DMS79 treated with DMSO at 0.1 percent for 48 hours (cell line): ENCODE measurements at regions not wholly inside any gene's neighbourhood (a gene's known extent, or its start where the extent isn't known, plus 50 kb on each side); places are given as distances from the start of the nearest gene placed in this dataset.

Experiments used
- DNase-seq: peaks from one replicate; lab custom pipeline; 2025; lab: John Stamatoyannopoulos, UW

DNA sequence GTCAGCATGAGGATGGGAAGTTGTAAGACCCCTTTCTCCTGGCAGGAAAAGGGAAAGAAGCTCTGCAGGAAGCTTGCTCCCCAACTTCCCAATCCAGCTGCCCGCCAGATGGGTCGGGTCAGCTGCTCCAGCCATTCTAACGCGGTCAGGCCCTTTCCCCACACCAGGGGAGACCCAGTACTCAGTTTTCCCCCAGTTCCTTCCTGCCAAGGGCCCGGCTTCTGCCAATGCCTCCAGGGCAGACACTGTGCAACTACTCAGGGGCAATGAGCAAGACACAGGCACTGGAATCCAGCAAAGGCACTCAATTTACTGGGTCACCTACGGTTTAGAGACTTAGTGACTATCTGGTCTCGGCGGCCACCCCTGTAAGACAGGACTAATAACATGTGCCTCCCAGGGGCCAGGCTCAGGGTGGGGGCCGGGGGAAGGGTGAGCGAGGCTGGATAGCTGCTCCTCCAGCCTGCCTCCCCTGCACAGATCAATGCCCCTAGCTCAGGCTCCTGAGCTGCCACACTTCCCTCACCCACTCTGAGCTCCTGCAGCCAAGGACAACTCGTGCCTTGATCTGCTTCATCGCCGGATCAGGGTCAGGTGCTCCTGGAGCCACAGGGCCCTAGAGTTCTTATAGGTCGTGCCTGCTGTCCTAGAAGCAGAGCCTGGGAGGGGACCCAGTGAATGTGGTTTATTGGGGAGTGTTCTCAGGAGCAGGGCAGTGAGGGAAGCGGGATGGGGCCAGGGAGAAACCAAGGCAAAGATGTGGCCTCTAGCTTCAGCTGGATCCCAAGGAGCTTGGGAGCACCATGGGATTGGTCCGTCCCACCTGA lies 171.1 kb downstream of the ZFP36L2 start:
- DNase-seq, result no peak

DNA sequence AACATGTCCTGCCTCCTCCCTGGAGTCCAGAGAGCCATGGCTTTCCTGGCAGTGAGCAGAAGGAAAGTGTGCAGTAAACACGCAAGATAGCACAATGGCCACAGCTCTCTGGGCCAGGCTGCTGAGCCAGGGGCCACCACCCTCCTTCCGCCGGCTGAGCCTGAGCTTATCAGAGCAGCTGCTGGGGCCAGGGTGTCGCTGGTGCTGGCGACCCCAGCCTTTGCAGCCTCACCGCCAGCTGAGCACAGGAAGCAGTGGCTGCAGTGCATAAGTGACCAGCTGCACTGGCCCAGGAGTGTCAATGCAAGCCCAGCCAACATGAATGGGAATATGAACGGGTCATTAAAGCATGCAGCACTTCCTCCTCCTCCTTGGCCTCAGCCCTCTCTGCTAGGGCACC lies 172.0 kb downstream of the ZFP36L2 start:
- no peak for DNase-seq

DNA sequence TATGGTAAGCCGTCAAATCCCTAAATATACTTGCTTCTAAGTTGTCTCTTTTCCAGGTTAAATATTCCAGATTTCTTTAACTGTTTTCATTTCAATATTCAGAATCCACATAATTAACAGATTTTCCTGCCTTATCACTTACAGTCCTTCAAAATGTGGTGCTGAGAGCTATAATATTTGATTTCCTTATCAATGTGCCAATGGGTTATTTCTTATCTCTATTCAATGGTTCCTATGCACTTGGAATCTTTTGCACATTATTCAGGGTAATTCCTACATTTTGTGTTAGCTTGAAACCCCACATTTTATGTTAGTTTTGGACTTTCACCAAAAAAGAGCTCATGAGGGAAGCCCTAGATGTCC lies 173.5 kb downstream of the ZFP36L2 start:
- no peak for DNase-seq

DNA sequence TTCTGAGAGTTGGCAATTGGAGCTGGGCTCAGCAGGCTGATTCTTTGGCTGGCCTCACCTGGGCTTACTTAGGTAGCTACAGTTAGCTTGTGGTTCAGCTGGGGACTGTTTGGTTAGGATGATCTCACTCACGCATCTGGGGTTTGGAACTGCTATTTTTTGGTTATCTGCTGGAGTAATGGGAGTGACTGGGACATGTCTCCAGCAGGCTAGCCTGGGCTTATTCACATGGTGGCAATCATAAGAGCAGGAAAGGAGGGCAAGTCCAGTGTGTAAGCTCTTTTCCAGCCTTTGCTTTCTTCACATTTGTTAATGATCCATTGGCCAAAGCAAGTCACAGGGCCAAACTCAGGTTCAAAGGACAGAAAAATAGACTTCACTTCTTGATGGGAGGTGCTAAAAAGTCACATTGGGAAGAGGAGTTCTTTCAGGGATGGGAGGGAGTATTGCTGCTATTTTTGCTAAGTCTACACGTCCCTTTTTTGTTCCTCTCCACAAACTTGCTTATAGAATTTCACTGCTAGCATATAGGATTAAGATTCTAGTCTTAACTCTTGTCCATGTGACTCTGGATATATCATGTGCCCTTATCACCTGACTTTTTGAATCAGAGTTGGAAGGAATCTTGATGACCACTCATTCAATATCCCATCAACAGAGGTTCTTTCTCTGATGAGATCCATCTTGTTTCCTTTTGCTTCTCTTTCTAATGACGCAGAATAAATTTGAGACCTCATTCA lies 174.0 kb downstream of the ZFP36L2 start:
- DNase-seq, result no peak

DNA sequence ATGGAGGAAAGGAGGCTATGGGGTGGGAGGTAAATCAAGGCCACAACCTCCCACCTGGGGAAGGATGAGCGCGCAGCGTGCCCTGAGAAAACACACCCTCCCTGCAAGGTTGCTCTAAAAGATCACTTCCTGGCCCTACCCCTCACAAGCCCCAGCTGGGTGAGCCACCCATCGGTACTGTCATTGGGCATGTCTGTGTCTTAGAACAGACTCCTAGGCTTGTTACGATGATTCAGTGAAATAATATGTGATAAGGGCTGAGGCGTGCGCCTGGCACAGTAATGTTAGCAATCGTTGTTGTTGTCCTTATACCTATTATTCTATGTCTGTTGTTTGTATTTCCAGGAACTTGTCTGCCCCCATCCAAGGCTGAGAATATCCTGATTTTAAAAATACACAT lies 175.1 kb downstream of the ZFP36L2 start:
- no peak for DNase-seq

DNA sequence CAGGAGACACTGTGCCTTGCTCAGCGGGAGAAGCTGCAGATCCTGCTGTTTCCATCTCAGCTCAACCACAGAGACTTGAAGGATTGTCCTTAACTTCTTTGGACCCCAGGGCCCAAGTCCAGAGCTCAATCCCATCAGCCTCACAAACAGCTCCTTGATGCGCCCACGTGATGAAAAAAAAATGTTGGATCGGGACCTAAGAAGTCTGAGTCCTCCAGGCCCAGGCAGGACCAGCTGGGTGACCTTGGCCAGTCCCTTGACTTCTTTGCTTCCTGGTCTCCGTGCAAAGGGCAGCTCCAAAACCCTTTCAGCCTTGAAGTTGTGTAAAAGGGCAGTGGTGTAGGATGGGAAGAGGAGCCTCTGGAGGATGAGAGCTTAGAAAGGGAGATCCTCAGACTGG lies 175.5 kb downstream of the ZFP36L2 start:
- DNase-seq, result no peak

DNA sequence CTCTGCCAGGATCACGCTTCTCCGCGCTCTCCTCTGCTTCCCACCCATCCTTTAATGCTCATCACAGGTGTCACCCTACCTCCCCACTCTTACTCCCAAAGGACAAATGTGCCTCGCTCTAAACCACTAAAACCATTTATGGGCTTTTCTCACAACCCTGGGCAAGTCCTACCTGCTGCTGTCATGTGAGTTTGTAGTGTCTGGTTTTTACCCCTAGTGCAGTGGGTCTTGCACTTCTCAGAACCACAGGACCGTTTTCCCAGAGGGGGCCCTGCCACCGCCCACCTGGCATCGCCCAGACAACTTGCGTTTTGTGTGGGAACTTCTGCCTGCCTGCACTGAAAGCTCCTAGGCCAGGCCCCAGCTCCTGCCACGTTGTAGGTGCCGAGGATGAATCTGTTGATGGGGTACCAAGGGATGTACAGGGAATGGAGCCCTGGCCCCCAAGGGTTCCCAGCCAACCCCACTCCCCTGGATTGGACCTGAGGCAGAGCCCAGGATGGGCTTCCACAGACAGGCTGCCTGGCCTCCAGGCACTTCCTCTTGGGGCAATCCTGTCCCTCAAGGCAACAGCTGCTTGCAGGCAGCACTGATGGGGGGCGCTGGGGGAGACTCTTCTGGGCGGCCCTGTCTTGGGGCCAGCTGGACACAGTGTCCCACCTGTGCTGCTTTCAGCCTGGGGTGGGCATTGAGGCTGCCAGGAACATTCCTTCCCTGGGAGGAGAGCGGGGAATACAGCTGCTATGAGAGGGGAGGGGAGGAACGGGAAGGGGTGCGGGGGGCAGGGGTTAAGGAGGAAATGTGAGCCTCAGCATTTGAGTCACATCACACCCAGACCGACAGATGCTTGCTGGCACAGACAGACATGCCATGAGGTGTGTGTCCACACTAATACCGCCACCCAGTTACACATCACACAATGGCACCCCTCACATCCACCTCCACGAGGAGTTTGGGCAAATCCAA lies 176.3 kb downstream of the ZFP36L2 start:
- DNase-seq, result no peak

DNA sequence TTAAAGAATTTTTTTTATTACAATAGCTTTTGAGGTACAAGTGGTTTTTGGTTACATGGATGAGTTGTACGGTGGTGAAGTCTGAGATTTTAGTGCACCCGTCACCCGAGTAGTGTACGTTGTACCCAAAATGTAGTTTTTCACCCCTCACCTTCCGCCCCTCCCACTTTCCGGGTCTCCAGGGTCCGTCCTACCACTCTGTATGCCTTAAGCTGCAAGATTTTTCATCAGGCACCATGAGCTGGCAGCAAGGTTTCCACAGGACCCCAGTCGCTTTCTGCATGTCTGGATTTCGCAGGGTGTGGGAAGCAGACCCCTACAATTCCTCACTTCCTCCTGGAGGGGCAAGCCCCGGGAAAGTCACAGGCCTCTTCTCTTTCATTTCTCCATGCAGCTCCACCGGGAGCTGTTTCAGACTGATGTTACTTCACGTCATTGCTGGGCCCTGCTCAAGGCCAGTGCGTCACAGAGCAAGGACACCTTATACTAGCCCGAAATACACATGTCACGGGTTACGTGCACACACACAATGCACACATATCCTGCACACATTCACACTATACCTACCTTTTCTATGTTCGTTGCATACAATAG lies 179.1 kb downstream of the ZFP36L2 start:
- DNase-seq, result no peak

DNA sequence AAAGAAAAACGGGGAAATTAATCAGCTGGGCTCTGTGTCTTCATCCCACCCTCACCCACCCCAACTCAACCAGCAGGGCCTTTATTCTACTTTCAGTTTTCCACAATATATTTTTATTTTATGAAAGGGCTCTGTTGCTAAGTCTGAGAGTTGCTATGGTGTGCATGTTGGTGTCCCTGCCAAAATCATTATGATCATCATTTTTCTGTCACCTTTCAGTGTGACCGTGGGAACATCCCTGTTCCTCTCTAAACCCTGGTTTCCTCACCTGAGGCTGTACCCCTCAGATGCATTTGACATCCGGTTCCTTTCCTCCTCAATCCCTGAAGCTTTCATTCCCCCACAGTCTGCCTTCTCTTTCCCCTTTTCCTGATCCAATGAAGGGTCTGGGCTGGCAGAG lies 180.5 kb downstream of the ZFP36L2 start:
- DNase-seq, result no peak

DNA sequence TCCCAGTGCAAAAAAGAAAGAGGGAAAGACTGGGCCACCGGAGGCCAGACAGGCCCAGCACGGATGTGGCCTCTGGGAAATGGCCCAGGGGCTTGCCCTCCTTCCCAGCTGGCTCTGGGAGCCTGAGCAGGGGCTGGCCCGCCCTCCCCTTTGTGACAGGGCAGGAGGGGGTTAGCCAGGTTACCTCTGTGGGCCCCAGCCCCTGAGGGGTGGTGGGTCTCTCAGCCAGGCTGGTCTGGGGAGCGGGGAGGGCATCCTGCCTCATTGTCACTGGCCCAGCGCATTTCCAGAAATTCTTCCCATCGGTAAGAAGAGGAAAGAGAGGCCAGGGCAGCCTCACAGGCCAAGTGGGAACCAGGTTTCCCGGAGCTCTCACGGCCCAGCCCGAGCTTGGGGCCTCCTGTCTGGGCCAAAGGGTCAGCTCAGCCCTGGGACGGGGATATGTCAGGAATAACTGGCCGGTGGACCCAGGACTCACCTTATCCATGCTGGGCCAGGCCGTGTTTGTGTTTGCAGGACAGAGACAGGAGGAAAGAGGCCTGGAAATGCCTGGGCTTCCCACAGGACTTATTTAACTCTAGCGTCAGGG lies 182.2 kb downstream of the ZFP36L2 start:
- no peak for DNase-seq

DNA sequence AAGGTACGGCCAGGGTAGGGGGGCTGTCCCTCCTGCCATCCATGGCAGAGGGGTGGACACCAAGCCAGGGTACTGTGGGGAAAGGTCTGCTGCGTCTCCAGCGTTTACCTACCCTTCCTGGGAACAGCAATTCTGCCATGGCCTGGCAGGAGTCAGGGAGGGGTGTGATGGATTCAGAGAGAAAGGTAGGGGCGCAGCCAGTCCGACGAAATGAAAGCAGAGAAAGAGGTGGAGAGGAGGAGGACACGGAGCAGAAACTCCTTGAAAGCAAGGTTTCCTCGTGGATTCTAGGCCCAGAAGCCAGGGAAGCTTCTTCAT lies 182.9 kb downstream of the ZFP36L2 start:
- no peak for DNase-seq

DNA sequence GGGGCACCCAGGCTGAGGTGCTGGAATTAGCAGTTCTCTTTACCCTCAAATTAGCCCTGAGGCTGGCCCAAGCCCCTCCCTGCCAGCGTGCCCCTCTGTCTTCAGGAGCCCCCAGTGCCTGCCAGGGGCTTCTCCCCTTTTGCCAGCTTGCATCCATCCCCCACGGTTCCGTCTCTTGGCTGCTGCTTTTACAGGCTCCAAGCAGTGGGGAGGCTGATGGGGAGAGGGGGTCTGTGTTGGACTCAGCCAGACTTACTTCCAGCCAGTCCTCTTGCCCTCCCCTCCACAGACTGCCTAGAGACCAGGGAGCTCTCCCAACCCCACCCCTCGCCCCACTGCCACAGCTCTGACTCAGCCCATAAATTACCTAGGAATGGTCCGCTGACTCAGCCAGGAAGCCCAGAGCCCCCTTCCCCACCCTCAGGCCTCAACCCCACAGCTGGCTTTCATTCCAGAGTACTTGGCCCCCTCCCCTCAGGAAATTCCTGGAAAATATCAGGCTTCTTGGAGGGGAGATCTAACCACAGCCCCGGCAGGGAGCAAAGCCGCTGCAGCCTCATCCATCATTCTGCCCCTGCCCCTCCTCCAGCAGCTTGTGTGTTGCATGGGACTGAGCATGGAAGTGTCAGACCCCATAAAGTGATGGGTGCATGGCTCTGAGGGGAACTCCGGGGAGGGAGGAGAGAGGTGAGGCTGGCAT lies 184.6 kb downstream of the ZFP36L2 start:
- DNase-seq, result no peak

DNA sequence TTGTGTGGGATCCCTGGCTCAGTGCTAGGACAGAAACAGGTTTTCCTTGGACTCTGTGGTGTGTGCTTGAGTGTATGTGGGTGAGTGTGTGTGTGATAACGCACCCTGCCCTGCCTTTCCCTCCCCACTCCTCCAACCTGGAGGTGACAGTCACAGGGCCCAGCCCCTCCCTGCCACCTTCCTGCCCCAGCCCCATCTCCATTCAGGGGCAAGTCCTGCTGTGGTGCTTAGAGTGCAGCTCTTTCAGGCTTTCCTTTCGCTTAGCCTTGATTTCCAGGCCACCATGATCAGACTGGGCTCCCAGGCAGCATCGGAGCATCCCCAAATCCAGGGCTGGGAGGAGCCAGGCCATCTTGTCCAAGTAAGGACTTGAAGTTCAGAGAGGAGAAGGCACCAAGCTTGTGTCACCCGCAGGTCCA lies 185.2 kb downstream of the ZFP36L2 start:
- no peak for DNase-seq

DNA sequence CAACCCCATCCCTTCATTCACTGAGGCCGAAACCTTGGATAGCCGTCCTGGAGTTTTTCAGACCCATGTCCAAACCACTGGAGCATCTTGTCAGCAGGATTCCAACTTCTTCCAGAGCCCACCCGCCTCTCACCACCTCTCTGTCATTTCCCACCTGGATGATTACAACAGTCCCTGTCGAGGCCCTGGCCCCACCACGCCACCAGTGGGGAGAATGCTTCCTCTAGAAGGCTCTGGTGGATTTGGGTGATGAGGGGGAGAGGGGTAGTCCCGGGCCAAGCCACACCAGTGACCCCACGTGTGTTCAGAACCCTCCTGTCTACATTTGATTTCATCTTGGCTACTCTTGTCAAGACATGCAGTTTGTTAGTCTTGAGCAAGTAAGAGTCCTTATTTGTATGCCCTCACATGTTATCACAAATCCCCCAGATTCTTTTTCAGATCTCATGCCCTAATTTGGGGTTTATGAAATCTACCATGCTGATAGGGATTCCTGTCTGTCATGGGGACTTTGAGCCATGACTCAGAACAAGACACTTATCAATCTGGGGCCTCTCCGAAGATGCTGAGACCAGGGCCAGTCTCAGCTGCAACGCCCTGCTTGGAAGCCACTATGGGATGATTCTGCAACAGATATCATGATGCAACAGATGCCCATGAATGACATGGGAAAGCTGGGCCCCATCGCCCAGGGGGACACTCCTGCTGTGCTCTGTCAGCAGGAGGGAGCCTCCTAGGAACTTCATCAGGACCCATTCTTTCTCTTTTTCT lies 186.1 kb downstream of the ZFP36L2 start:
- no peak for DNase-seq

DNA sequence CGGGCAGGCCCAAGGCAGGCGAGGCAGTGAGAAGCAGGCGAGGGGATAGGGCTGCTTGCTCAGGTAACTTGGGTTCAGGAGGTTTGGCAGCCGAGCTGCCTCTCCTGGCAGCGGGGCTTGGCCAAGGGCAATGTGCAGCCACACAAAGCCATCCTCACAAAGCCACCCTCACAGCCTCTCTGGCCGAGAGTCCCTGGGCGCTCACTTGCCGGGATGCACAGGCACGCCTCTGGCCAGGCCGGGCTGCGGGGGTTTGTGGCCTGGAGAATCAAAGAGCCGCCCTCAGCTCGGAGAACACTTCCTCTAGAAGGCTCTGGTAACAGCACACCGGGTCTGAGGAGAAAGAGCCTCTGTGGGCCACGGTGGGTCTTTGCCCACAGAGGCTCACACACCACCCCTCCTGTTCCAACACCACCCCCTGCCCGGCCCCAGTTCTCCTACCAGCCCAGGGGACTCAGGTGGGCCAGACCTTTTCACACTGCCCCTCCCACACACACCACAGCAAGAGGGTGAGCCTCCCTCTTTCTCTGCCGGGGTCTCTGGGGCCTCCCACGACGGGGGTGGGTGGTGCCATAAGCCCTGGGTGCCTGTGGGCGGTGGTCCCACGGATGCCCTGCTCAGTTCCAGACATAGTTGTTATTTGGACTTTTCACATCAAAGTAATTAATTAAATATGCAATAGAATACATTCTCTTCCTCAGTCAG lies 186.9 kb downstream of the ZFP36L2 start:
- no peak for DNase-seq

DNA sequence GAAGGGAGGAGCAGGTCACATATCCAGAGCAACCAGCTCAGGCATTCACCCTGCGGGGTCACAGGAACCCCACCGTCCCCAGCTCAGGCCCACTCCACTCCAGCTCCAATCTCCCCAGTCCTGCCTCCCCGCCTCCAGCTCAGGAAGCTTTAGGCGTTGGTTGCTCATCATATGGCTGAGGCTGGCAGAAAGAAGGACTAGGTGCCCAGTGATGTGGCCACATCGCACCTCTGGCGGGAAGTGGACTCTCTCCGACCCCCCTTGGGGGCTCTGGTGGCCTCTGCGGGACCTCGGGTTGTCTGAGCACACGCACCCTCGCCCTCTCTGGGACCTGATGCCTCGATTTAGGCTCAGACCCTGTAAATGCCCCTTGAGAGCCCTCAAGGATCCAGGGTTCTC lies 187.7 kb downstream of the ZFP36L2 start:
- no peak for DNase-seq

DNA sequence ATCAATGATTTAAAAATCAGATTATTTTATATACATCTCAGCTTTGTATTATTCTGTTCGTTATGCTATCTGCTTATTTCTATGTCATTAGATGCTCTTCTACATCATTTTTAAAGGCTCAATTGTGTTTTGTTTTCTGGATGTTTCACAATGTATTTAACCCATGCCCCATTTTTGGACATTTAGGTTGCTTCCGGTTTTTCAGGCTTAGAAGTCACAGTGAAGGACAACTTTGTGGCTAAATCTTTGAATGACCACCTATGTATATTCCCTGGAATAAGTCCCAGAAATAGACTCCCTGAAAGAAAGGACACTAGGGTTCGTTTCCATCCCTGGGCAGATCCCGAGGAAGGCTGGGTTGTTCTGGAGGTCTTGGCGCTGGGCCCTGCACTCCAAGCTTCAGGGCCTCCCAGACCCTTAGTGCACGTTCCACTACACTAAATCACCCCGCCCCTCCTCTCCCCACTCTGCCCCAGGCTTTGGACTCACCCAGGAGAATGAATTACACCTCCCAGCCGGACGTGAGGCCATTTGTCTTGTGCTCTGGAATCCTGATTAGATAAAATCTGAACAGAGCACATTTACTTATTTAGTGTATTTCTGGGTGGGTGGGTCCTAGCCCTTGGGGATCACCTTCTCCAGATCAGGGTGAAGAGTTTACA lies 188.2 kb downstream of the ZFP36L2 start:
- DNase-seq, result no peak

DNA sequence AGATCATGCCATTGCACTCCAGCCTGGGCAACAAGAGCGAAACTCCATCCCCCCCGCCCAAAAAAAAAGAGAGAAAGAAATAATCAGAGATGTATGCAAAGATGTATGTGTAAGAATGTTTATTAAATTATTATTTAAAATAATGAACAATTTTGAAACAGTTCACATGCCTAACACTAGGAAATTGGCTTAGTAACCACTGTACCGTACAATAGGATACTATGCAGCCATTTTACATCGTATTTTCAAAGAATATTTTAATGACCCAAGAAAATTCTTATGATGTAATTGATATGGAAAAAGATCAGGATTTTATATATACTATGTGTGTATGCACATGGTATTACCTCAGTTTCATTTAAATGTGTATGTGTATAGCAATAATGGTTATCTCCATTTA lies 190.5 kb downstream of the ZFP36L2 start:
- no peak for DNase-seq

DNA sequence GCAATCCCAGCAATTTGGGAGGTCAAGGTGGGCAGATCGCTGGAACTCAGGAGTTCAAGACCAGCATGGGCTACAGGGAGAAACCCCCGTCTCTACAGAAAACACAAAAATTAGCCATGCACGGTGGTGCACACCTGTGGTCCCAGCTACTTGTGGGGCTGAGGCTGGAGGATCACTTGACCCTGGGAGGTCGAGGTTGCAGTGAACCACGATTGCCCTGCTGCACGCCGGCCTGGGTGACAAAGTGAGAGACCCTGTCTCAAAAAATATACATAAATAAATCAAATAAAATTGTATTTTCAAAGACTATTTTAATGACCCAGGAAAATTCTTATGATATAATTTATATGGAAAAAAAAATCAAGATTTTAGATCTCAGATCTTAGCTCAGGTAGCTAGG lies 191.5 kb downstream of the ZFP36L2 start:
- no peak for DNase-seq
